HPDE6-E6E7 (cell line): ENCODE measurements at regions not wholly inside any gene's neighbourhood (a gene's known extent, or its start where the extent isn't known, plus 50 kb on each side); places are given as distances from the start of the nearest gene placed in this dataset.

Experiments used
- DNase-seq: peaks from one replicate; pipeline ENCODE4 v3.0.0; 2011; ENCODE audit warnings: missing footprints; ENCODE audit errors: extremely low spot score

DNA sequence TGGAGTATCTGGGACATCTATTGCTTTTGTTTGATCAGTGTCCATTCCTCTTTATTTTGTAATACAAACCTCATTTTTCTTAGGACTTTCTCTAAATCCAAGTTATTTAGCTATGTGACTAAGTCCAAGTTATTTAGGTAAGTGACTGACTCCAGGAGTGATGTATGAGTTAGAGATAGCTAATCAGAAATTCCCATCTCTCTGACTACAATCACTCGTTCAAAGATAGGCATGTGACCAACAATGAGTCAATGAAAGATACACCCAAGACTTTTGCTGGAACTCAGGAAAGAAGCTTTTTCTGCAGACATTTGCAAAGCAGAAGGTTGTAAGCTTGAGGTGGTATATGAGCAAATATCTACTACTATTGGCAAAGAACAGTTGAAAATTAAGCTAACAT, 72.5 kb upstream of the KCNIP4 start:
- no peak for DNase-seq

DNA sequence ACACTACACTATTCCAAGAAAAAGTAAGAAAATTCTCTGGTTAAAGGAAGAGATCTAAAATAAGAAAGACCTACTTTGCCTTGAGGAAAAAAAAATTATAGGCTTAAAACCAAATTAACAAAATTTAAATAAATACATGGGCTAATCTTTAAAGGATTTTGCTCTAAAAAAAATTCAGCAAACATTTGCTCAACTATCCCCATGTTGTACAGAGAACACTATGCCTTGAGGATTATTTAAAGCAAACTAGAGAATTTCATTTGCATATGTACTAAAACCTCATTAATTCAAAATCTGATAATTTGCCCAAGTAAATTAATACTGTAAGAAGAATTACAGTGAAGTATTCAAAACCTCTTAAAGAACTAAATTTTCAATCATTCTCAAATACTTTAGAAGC, 71.6 kb upstream of the KCNIP4 start:
- DNase-seq = no peak

DNA sequence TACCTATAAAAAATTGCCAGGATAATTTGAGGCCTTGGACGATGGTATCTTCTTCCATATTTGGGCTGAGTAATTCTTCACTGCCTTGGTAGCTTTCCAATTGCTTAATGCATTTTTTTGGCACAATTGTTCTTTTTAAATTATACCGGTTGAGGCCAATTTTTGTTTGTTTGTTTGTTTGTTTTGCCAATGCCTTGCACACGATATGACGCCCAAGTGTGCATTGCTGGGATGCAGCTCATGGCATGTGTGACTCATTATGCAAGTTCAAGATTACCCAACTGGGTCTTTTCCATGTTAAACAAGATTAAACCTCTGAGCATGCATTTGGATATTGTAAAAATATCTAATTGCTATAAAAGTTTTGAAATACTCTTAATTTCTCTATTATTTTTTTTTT, 71.1 kb upstream of the KCNIP4 start:
- no peak for DNase-seq

DNA sequence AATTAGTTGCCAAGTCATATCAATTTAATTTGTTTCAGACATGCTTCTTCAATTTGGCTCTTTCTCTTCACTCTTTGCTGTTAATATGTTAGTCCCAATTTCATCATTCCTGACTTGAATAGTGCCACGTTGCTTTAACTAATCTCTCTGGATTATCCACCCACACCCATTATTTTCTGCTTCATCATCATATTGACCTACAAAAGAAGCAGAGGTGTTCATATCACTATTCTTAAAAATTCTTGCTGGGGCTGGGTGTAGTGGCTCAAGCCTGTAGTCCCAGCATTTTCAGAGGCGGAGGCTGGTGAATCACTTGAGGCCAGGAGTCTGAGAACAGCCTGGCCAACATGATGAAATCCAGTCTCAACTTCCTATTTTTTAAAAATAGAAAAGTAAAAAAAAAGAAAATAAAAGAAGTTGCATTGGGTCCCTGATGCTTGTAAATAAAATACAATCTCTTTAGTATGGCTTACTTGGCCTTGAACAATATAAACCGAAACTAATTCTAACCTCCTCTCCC, 65.7 kb upstream of the KCNIP4 start:
- no peak for DNase-seq

DNA sequence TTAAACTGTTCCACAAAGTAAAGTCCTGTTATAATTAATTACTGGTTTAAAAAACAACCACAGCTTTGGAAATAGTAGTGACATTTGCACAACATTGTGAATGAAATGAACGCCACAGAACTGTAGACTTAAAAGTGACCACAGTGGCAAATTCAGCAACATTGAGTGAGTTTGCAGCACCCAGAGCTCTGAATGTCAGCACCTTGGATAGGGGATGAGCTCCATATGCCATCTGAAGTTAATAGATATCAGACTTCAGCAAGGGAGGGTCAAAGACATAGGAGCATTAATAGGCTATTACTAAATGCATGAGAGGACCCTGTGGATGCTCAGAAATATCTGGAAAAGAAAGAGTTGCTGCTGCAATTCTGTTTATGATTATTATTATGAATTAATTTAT, 55.3 kb upstream of the KCNIP4 start:
- no peak for DNase-seq
